ENCODE measurements at regions not wholly inside any gene's neighbourhood (a gene's known extent, or its start where the extent isn't known, plus 50 kb on each side); places are given as distances from the start of the nearest gene placed in this dataset.
"Not testable (repeated sequence)": the region's sequence is repeated elsewhere in the genome, so short reads cannot be mapped to it uniquely, and the experiment has no call there.

GRCh38 chr5:75769338-75769737, 52.1 kb upstream of the POC5 start:
- not testable (repeated sequence) for TF ChIP-seq POLR2A (IDR thresholded peaks at IDR 0.05)
- TF ChIP-seq, protein P1, sequence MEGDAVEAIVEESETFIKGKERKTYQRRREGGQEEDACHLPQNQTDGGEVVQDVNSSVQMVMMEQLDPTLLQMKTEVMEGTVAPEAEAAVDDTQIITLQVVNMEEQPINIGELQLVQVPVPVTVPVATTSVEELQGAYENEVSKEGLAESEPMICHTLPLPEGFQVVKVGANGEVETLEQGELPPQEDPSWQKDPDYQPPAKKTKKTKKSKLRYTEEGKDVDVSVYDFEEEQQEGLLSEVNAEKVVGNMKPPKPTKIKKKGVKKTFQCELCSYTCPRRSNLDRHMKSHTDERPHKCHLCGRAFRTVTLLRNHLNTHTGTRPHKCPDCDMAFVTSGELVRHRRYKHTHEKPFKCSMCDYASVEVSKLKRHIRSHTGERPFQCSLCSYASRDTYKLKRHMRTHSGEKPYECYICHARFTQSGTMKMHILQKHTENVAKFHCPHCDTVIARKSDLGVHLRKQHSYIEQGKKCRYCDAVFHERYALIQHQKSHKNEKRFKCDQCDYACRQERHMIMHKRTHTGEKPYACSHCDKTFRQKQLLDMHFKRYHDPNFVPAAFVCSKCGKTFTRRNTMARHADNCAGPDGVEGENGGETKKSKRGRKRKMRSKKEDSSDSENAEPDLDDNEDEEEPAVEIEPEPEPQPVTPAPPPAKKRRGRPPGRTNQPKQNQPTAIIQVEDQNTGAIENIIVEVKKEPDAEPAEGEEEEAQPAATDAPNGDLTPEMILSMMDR (IDR thresholded peaks at IDR 0.05) = not testable (repeated sequence)

Measured in thyroid gland (tissue), 4 donors.